ENCODE measurements at regions not wholly inside any gene's neighbourhood (a gene's known extent, or its start where the extent isn't known, plus 50 kb on each side); places are given as distances from the start of the nearest gene placed in this dataset.

- ATAC-seq (no peak), DNase-seq (no peak)
- no peaks in the 10 kb centered on the region for H3K36me3 ChIP-seq (ENCODE audit: low read depth)
- intact Hi-C loops (cut with DNase I, micrococcal nuclease), result no loop called here
- no peaks in the 10 kb centered on the region for H3K4me1 ChIP-seq (ENCODE audit: low read depth)
- no peak overlapping the region for H3K4me3 ChIP-seq
- no peak for TF ChIP-seq CTCF (IDR thresholded peaks at IDR 0.05)
- H3K9me3 ChIP-seq, result no peaks in the 10 kb centered on the region
Measured at GRCh38 chr6:87815449-87815848, 113.4 kb upstream of the AKIRIN2 start.

- TF ChIP-seq CTCF (IDR thresholded peaks at IDR 0.05), result no peak
- Histone ChIP-seq H3K36me3 (ENCODE audit: low read depth) (no peaks in the 10 kb centered on the region), H3K4me3 (no peak overlapping the region), H3K4me1 (ENCODE audit: low read depth) (no peaks in the 10 kb centered on the region), H3K9me3 (no peaks in the 10 kb centered on the region)
- ATAC-seq (peak; percentile 89), DNase-seq (no peak)
- intact Hi-C loops (cut with DNase I, micrococcal nuclease), result no loop called here
Measured at GRCh38 chr6:87808005-87808757, 106.1 kb upstream of the AKIRIN2 start.

- TF ChIP-seq CTCF (IDR thresholded peaks at IDR 0.05), result no peak
- Histone ChIP-seq H3K4me3 (no peak overlapping the region), H3K9me3 (no peaks in the 10 kb centered on the region), H3K4me1 (ENCODE audit: low read depth) (no peaks in the 10 kb centered on the region), H3K36me3 (ENCODE audit: low read depth) (no peaks in the 10 kb centered on the region)
- intact Hi-C loops (cut with DNase I, micrococcal nuclease), result no loop called here
- ATAC-seq (no peak), DNase-seq (no peak)
Measured at GRCh38 chr6:87807475-87807874, 105.4 kb upstream of the AKIRIN2 start.

GRCh38 chr6:87806635-87807034, 104.6 kb upstream of the AKIRIN2 start:
- ATAC-seq (peak; percentile 54), DNase-seq (peak in 1 of 3 donors; percentile 34)
- H3K36me3 ChIP-seq (ENCODE audit: low read depth), result no peaks in the 10 kb centered on the region
- no peaks in the 10 kb centered on the region for H3K4me1 ChIP-seq (ENCODE audit: low read depth)
- TF ChIP-seq CTCF (IDR thresholded peaks at IDR 0.05), result no peak
- no peak overlapping the region for H3K4me3 ChIP-seq
- no peaks in the 10 kb centered on the region for H3K9me3 ChIP-seq
- intact Hi-C loops (cut with DNase I, micrococcal nuclease), result no loop called here

- no peaks in the 10 kb centered on the region for H3K36me3 ChIP-seq (ENCODE audit: low read depth)
- DNase-seq, result no peak
- no peak for TF ChIP-seq CTCF (IDR thresholded peaks at IDR 0.05)
- intact Hi-C loops (cut with DNase I, micrococcal nuclease), result no loop called here
- H3K9me3 ChIP-seq, result no peaks in the 10 kb centered on the region
- H3K4me3 ChIP-seq, result no peak overlapping the region
- ATAC-seq, result no peak
- no peaks in the 10 kb centered on the region for H3K4me1 ChIP-seq (ENCODE audit: low read depth)
Measured at GRCh38 chr6:87806099-87806498, 104.1 kb upstream of the AKIRIN2 start.

Measured in mucosa of descending colon (tissue), 3 donors.